HepG2 (cell line): ENCODE measurements at regions not wholly inside any gene's neighbourhood (a gene's known extent, or its start where the extent isn't known, plus 50 kb on each side); places are given as distances from the start of the nearest gene placed in this dataset.

Experiments
- ATAC-seq: fragments of 200-7000 bp; cut with Tn5 transposase; 3 replicates; pipeline ENCODE4 v1.9.1; 2020; ENCODE audit warnings: mild to moderate bottlenecking, moderate library complexity
- BruUV-seq: library from RNA; stranded (reverse); fragments of 400-500 nt; replicated peaks from 2 replicates; lab custom pipeline; 2021; lab: Mats Ljungman, UMichigan
- CTCF ChIA-PET: fragments of 300-600 bp; formaldehyde crosslinking; extraction: SDS; loops from one replicate; lab custom pipeline; 2021; ENCODE audit warnings: low total read pairs, inconsistent platforms, low intra/inter-chr PET ratio; lab: Yijun Ruan, JAX
- POLR2A ChIA-PET: fragments of 350-600 bp; sonication (Branson Sonifier 250); formaldehyde crosslinking; loops from one replicate; lab custom pipeline; 2020; ENCODE audit warnings: antibody characterized with exemption, inconsistent platforms; lab: Yijun Ruan, JAX
- DNase-seq: peaks from one replicate; pipeline ENCODE4 v3.0.0-alpha.2; 2015; ENCODE audit warnings: low spot score
- FAIRE-seq: peaks from 3 replicates; lab custom pipeline; 2011; peaks lifted over from hg19 to GRCh38; lab: Jason Lieb, UNC
- H2AFZ ChIP-seq: one replicate; pipeline ENCODE4 v1.6.1; 2011; ENCODE audit warnings: low read length, inconsistent platforms
- H3K27ac ChIP-seq: fragments of 300-600 bp; 3 replicates; pipeline ENCODE4 v1.8.0; 2011; ENCODE audit warnings: mixed run types, mild to moderate bottlenecking, mixed read lengths, low read length, inconsistent platforms; ENCODE audit not compliant: insufficient read depth; ENCODE audit errors: extremely low read length
- H3K27me3 ChIP-seq, 2 experiments: fragments of 200-600 bp in 1 of 2; 2 replicates in 1 of 2; 3 replicates in 1 of 2; pipeline versions ENCODE4 v1.6.0 to v1.8.0; 2011; ENCODE audit warnings: low read length in 2 of 2, mild to moderate bottlenecking in 2 of 2, moderate library complexity in 2 of 2, inconsistent platforms in 1 of 2; ENCODE audit not compliant: insufficient read depth in 2 of 2, control insufficient read depth in 1 of 2
- H3K36me3 ChIP-seq, 2 experiments: fragments of 200-600 bp in 1 of 2; replicated peaks in 1 of 2; 2 replicates in 1 of 2; 3 replicates in 1 of 2; pipeline versions ENCODE4 v1.5.1 to v1.8.0; 2011; ENCODE audit warnings: low read length in 2 of 2, inconsistent platforms in 1 of 2; ENCODE audit not compliant: insufficient read depth in 2 of 2, control insufficient read depth in 1 of 2
- H3K4me1 ChIP-seq: 2 replicates; pipeline ENCODE4 v1.5.1; 2012; ENCODE audit warnings: low read length, inconsistent platforms; ENCODE audit not compliant: insufficient read depth
- H3K4me2 ChIP-seq: 2 replicates; pipeline ENCODE4 v1.6.0; 2011; ENCODE audit warnings: low read depth, low read length, inconsistent platforms
- H3K4me3 ChIP-seq, 3 experiments: fragments of 200-600 bp in 1 of 3; sonication (generic), shearing (Covaris generic) in 1 of 3; replicated peaks in 1 of 3; 2 replicates each; pipeline ENCODE4 v1.5.1; 2011 to 2016; ENCODE audit warnings: low read length in 3 of 3, inconsistent platforms in 2 of 3, low read depth in 2 of 3, mild to moderate bottlenecking in 2 of 3, control low read depth in 1 of 3, mixed read lengths in 1 of 3; ENCODE audit not compliant: insufficient read depth in 1 of 3
- H3K79me2 ChIP-seq: one replicate; pipeline ENCODE4 v1.6.1; 2011; ENCODE audit warnings: low read length, inconsistent platforms; ENCODE audit not compliant: insufficient read depth
- H3K9ac ChIP-seq: 2 replicates; pipeline ENCODE4 v1.6.0; 2011; ENCODE audit warnings: mild to moderate bottlenecking, low read depth, low read length, inconsistent platforms; ENCODE audit not compliant: insufficient read depth
- H3K9me3 ChIP-seq: 2 replicates; pipeline ENCODE4 v1.5.1; 2012; ENCODE audit warnings: mild to moderate bottlenecking, low read length
- H4K20me1 ChIP-seq: 2 replicates; pipeline ENCODE4 v1.6.0; 2011; ENCODE audit warnings: inconsistent platforms, mild to moderate bottlenecking, low read length, moderate library complexity; ENCODE audit not compliant: insufficient read depth
- CCDC6 ChIP-seq: sonication (generic); formaldehyde crosslinking; IDR thresholded peaks from 2 replicates; pipeline ENCODE4 v1.8.1; 2022; ENCODE audit warnings: mild to moderate bottlenecking, missing genetic modification reagents, moderate library complexity
- GRHL1 ChIP-seq: sonication (generic); formaldehyde crosslinking; conservative IDR thresholded peaks from 2 replicates; pipeline ENCODE4 v1.8.0; 2022; ENCODE audit warnings: missing genetic modification reagents
- KDM5A ChIP-seq: fragments of 200-600 bp; sonication (generic); IDR thresholded peaks from 2 replicates; pipeline ENCODE4 v1.7.0; 2018; ENCODE audit warnings: antibody characterized with exemption, mild to moderate bottlenecking, low read length, borderline replicate concordance
- MXD4 ChIP-seq: IDR thresholded peaks from 2 replicates; pipeline ENCODE4 v1.6.1; 2016; ENCODE audit warnings: mild to moderate bottlenecking, missing biosample characterization, missing genetic modification reagents
- NFIB ChIP-seq: sonication (generic); formaldehyde crosslinking; IDR thresholded peaks from 2 replicates; pipeline ENCODE4 v1.9.0; 2021; ENCODE audit warnings: missing genetic modification reagents, mild to moderate bottlenecking, borderline replicate concordance
- PAX8 ChIP-seq: sonication (generic); formaldehyde crosslinking; IDR thresholded peaks from 2 replicates; pipeline ENCODE4 v1.8.0; 2022; ENCODE audit warnings: mild to moderate bottlenecking, missing genetic modification reagents, borderline replicate concordance
- PITX1 ChIP-seq: sonication (generic); formaldehyde crosslinking; IDR thresholded peaks from 2 replicates; pipeline ENCODE4 v1.5.1; 2020; ENCODE audit warnings: mild to moderate bottlenecking, missing genetic modification reagents
- PLSCR1 ChIP-seq: sonication (generic); formaldehyde crosslinking; IDR thresholded peaks from 2 replicates; pipeline ENCODE4 v1.5.0; 2020; ENCODE audit warnings: missing genetic modification reagents, mild to moderate bottlenecking, borderline replicate concordance
- PRDM4 ChIP-seq: sonication (generic); formaldehyde crosslinking; IDR thresholded peaks from 2 replicates; pipeline ENCODE4 v1.9.0; 2021; ENCODE audit warnings: missing genetic modification reagents, borderline replicate concordance
- SMAD3 ChIP-seq: sonication (generic); formaldehyde crosslinking; IDR thresholded peaks from 2 replicates; pipeline ENCODE4 v1.4.0; 2020; ENCODE audit warnings: missing genetic modification reagents
- ZC3H13 ChIP-seq: sonication (generic); formaldehyde crosslinking; IDR thresholded peaks from 2 replicates; pipeline ENCODE4 v1.8.1; 2023; ENCODE audit warnings: mild to moderate bottlenecking, missing genetic modification reagents, moderate library complexity
- ZIK1 ChIP-seq: sonication (generic); formaldehyde crosslinking; IDR thresholded peaks from 2 replicates; pipeline ENCODE4 v1.5.0; 2020; ENCODE audit warnings: mild to moderate bottlenecking, low read depth, missing genetic modification reagents, borderline replicate concordance
- ZNF256 ChIP-seq: sonication (generic); formaldehyde crosslinking; conservative IDR thresholded peaks from 2 replicates; pipeline ENCODE4 v1.4.0; 2020; ENCODE audit warnings: missing genetic modification reagents
- ZNF34 ChIP-seq: sonication (generic); formaldehyde crosslinking; IDR thresholded peaks from 2 replicates; pipeline ENCODE4 v1.4.0; 2020; ENCODE audit warnings: mild to moderate bottlenecking, missing genetic modification reagents, borderline replicate concordance
- ZNF709 ChIP-seq: sonication (generic); formaldehyde crosslinking; IDR thresholded peaks from 2 replicates; pipeline ENCODE4 v1.5.0; 2020; ENCODE audit warnings: mild to moderate bottlenecking, missing genetic modification reagents
- WGBS: methylation state at CpG from one replicate; pipeline ENCODE4 v1.1.6; 2017; ENCODE audit warnings: low lambda C conversion rate; 5-methylcytosine and 5-hydroxymethylcytosine counted together
- in situ Hi-C: cut with HindIII; loops from 2 replicates; pipeline ENCODE4 v1.10.0; 2017; ENCODE audit warnings: low pct_unique_long_range_greater_than_20kb; ENCODE audit not compliant: extremely low pct_ligation_motif_present
- intact Hi-C: fragments of 100-400 bp; cut with micrococcal nuclease; formaldehyde crosslinking; loops from one replicate; pipeline ENCODE4 v1.10.0; 2022; ENCODE audit not compliant: unreplicated experiment

- TF ChIP-seq SMAD3 (CRISPR knock-in tag) (no peak), ZNF34 (CRISPR knock-in tag) (no peak), ZNF256 (CRISPR knock-in tag) (no peak), ZIK1 (CRISPR knock-in tag) (no peak)
Measured at GRCh38 chr3:135766115-135766514, 199.4 kb upstream of the PPP2R3A start (continued).

GRCh38 chr3:135771760-135772159 lies 193.8 kb upstream of the PPP2R3A start:
- H3K4me1 ChIP-seq, result no peaks in the 10 kb centered on the region
- no peak overlapping the region for H2AFZ ChIP-seq
- ChIA-PET POLR2A (no interaction called here), CTCF (no interaction called here)
- H3K27ac ChIP-seq, result no peak overlapping the region
- no peak for FAIRE-seq
- ATAC-seq, result no peak
- no peak overlapping the region for H3K4me2 ChIP-seq
- no TSS peak for BruUV-seq
- no peaks in the 10 kb centered on the region; a peak in 1 of 5 replicates for H3K27me3 ChIP-seq
- 0% methylated on average over 3 of the region's 3 CpGs for WGBS
- H3K9me3 ChIP-seq, result no peaks in the 10 kb centered on the region
- no peak overlapping the region for H3K4me3 ChIP-seq
- no peaks in the 10 kb centered on the region for H4K20me1 ChIP-seq
- DNase-seq, result no peak
- H3K79me2 ChIP-seq, result no peaks in the 10 kb centered on the region
- no peaks in the 10 kb centered on the region for H3K36me3 ChIP-seq
- TF ChIP-seq KDM5A (no peak), PITX1 (no peak), ZC3H13 (CRISPR knock-in tag) (no peak), PLSCR1 (CRISPR knock-in tag) (no peak), MXD4 (CRISPR knock-in tag) (no peak), GRHL1 (CRISPR knock-in tag) (no peak), PRDM4 (no peak), NFIB (CRISPR knock-in tag) (no peak), CCDC6 (CRISPR knock-in tag) (no peak), PAX8 (no peak), ZNF709 (CRISPR knock-in tag) (no peak)
- TF ChIP-seq, all 625 proteins: peak for 0
- intact Hi-C loops, result no loop called here
- in situ Hi-C loops, result no loop called here
- H3K9ac ChIP-seq, result no peak overlapping the region
